CD4-positive, alpha-beta T cell treated with Interferon alpha-2 for 1 hour (primary cell): ENCODE measurements at regions not wholly inside any gene's neighbourhood (a gene's known extent, or its start where the extent isn't known, plus 50 kb on each side); places are given as distances from the start of the nearest gene placed in this dataset.

ENCODE experiments used
- DNase-seq, 2 donors: peaks; one replicate each; pipeline ENCODE4 v3.0.0-alpha.2; 2020 to 2022

DNA sequence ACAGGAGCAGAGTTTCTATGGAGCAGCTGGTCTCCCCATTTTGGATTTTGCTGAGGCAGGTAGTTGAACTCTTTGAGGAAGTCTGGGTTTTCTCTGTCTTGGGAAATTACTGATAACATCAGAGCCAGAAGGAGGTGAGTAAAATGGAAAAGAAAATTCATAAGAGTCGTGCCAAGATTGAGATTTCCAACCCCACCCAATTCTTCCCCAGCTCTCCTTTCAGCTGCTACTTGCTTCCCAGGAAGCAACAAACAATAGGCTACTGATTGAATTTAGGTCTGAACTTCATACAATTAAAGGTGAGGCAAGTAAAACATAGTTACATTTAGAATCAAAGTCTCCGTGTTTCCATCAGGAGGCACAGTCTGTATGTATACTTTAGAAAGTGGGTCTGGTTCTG is 54.6 kb upstream of the EOLA2 start:
- no peak for DNase-seq

DNA sequence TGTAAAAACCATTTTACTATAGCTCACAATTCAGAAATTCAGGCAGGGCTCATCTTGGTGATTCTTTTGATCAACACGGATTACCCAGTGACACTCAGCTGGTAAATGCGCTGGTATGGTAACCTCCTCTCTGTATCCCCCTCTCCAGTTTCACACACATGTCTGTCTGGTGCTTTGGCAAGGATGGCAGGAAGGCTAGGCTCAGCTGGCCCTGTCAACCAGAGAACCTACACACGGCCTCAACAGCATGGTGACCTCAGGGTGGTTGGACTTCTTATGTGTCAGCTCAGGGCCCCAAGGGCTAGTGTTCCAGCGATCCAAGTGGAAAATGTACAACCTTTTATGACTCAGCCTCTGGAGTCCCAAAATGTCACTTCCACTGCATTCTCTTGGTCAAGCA is 55.7 kb upstream of the EOLA2 start:
- no peak for DNase-seq

DNA sequence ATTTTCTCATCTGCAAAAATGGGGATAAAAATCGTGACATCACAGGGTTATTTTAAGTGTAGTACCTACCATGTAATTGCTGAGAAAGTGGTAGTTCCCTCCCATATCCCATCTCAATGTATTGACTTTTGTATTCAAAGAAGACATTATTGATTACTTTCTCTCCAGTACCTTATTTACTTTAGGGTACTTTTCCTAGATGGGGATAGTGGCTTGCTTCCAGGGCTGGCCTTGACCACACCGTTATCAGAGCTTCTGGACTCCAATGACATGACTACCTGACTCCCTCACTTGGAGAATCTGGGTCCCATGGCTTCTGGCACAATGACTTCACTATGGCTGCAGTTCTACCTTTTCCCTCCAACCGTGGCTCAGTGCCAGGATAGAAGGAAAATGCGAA is 58.2 kb upstream of the EOLA2 start:
- no peak for DNase-seq

DNA sequence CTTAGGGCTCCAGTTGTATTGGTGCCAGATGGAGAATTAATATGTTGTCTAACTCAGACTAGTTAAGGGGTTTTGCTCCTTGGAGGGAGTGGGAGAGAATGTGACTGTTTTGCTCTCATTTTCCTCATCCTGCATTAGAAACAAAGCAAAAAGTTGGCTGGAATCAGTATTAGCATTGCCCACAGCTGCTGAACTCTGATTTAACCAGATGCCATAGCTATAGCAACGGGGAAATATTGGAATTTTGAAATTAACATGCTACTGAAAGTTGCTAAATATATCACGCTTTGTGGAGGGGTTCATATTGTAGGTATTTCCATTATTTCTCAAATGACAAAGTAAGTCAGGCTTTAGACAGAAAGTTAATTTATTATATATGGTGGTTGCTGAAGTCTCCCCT is 66.7 kb upstream of the EOLA2 start:
- no peak for DNase-seq

DNA sequence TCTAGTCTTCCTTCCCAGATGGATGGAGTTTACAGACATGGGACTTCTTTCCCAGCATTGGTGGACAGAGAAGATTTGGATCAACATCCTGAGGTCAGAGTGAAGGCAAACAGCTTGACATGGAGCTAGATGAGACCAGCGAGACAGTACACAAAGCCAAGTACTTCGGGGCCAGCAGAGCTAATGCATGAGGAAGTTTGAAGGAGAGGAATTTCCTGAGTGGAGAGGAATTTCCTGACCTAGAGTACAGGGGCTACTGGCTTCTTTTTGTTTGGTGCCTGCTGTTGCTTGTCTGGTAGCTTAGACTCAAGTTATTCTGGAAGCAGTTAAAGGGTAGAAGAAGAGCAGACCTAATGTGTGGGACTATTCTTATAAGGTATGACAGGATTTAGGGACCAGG is 69.1 kb upstream of the EOLA2 start:
- DNase-seq = no peak

DNA sequence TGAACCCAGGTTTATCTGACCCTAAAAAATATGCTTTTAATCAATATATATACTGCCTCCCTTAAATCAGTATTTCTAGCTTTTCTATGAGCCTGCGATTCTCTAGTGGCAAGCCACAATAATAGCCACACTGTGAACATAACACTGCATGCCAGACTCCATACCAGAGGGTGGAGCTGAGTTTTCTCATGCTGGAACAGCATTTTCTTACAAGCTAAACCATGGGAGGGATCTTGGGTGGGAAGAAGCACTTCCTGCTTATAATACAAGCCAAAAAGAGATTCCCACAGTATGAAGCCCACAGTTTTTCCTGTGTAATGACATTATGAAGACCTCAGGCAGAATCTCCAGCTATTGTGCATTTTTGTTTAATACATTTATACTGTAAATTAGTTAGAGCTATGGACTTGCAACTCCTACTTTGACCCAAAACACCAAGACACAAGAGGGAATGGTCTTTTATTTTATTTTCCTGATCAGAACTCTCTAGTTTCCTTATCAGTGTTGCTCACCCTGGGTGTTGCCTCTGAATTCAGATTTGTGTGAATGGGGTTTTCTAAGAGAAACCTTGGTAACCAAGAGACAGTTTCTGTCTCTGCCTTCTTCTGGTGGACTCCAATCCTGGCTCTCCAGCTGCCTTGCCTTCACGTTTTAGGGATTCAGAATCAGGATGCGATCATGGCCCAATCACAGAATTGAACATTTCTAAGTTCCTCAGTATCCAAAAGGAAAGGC is 74.5 kb upstream of the EOLA2 start:
- no peak for DNase-seq

DNA sequence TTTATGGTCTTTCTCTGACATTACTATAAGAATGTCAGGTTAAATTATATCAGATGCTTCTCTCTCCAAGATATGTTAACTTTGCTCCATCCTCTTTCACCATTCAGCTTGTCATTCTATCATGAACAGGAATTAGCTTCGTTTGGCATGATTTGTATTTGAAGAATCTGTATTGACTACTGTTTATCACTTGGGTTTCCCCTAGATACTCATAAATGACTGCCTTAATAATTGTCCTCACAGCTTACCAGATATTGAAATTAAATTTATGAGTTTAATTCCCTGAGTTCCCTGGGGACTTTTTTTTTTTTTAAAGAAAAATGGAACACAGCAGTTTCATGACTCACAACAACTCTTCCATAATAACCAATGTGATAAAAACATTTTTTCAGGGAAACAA is 76.2 kb upstream of the EOLA2 start:
- no peak for DNase-seq

DNA sequence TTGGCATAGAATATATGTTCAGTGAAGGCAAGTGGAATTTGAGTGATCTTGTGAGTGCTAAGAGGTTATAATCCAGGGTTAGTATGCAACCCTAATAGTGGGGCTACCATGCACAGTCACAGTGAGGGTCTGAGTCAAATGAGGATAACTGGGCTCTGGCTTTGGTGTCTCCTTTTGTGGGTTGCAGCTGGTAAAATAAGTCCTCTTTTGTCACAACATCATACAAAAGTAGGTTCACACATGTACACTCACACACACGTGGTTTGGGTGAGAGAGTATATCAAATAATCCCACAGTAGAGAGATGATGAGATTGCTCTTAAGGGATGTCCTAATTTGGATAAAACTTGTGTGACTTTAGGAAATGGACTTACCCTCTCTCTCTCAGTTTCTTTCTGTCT is 79.6 kb upstream of the EOLA2 start:
- DNase-seq = no peak

DNA sequence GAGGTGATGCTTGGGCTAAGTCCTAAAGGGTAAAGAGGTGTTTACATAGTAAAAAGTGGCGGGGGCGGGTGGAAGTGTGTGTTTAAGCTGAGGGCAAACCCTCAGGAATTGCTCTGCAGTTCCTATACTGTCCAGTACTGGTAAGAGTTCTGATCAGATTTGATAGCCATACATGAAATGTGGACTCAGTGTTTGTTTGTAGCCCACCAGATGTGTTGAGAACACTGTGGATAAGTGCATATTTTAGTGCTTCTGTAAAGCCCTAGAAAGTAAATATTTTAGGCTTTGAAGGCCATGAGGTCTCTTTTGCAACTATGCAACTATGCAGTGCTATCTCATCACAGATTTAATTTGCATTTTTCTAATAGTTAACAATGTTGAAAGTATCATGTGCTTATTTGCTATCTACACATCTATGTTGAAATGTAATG is 80.7 kb upstream of the EOLA2 start:
- no peak for DNase-seq

DNA sequence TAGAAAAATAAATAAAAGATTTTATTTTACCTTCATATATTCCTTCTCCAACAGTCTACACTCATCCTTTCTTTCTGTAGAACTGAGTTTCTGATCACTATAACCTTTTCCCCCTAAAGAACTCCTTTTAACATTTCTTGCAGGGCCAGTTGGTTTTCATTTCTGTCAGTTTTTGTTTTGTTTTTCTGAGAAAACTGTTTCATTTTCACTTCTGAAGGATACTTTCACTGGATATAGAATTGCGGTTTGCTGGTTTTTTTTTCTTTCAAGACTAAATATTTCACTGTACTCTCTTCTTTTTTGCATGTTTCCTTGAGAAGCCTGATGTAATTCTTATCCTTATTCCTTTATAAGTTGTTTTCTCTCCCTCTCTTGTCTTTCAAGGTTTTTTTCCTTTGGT is 90.4 kb upstream of the EOLA2 start:
- peak in 1 of 2 donors; percentile 6 for DNase-seq

DNA sequence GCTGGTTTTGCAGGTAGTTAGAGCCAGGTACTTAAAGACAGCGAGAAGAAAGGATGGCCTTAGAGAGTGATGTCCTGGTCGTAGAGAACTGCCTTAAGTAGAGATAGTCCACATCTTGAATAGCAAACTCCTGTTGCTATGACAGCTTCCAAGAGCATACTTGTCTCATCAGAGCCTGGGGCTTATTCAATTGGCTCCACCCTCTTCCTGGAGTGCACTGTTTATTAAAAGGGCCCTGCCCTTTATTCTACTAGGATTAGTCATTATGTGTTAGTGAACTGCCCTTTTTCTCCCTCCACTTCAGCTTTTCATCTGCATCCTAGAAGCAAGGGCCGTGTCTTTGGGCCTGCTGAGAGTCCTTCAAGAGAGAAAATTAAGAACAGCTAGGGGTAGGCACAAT is 94.5 kb upstream of the EOLA2 start:
- DNase-seq = no peak

DNA sequence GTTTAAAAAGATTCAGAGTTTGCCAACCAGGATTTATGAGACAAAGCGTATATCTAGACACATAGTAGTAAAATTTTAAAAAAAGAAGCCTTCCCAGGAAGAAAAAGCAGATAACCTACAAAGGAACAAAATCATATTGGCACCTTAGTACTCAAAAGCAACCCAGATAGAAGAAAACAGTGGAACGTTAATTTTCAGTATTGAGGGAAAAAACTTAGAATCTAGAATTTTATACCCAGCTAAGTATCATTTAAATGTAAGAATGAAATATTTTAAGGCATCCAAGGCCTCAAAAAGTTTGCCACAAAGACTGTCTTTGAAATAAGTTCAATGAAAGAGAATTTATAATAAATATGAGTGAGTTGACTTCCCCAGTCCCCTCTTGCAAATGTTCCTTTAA is 96.5 kb upstream of the EOLA2 start:
- DNase-seq = no peak

DNA sequence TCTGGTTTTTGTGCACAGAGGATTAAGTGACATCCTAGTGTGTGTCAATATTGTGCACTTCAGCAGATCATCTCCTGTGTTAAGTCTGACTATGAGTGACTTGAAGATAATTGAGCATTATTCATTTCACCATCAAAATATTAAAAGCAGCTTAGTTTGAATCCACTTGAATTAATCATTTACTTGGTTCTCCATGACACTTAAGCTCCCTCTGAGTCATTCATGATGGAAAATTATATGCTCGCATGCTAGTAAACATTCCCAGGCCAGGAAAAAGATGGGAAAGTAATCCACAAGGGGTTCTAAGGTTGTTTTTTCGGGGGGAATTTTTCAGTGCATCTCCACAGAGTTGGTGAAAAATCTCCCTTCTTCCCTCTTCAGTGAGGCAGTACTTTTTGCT is 97.2 kb upstream of the EOLA2 start:
- DNase-seq = no peak

DNA sequence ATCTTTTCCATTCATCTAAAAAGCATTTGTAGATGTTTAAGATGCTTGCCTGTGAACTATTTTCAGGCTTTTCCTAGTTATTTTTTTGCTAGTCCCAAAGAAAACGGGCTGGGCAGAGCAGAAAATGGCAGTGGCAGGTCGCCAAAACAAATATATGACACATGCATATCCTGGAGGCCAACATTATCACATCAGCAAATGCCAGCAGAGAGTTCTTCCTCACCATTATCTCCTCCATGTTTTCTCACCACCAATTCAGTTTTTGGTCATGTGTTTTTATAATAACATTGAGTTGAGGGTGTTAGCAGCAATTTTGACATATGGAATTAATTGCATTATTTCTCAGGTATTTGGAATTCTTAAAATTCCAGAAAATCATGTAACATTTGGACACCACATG is 97.9 kb upstream of the EOLA2 start:
- DNase-seq = no peak

DNA sequence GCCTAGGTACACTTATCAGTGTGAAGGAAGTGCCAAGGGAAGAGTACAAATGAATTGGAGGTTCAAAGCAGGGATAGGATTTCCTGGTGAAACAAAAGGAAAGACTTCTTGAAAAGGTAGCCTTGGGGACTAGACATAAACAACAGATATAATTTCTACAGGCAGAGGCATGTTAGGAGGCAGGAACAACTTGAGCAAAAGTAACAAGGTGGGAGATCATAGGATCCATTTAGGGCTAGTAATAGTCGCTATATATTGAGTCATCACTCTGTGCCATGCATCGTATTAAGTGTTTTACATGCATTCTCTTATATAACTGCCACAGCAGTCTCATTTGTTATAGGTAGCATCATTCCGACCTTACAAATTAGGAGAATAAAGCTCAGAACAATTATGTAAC is 98.3 kb upstream of the EOLA2 start:
- DNase-seq = no peak

DNA sequence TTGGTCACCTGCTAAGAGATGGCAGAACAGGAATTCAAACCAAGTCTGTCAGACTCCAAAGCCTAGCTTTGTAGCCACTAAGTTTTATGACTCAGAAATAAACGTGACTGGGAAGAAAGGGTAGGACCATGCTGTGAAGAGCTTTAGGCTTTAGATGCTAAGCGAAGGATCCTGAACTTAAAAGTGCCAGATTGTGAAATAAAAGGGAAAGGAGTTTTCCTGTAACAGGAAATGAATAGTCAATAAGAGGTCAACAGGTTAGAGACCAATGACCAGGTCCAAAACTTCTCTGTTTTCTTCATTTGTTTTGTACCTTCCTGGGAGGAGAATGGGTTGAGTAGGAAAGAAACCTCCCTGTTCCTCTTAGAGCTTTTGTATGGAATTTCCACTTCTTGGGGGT is 98.8 kb upstream of the EOLA2 start:
- no peak for DNase-seq

DNA sequence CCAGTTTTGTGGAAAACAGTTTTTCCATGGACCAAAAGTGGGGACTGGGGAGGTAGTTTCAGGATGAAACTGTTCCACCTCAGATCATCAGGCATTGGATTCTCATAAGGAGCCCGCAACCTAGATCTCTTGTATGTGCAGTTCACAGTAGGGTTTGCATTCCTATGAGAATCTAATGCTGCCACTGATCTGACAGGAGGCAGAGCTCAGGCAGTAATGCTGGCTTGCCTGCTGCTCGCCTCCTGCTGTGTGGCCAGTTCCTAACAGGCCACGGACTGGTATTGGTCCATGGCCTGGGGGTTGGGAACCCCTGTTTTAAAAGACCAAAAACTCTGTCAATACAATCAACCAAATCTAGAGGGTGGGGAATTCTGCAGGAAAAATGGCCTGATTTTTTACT is 100.0 kb upstream of the EOLA2 start:
- DNase-seq = no peak

DNA sequence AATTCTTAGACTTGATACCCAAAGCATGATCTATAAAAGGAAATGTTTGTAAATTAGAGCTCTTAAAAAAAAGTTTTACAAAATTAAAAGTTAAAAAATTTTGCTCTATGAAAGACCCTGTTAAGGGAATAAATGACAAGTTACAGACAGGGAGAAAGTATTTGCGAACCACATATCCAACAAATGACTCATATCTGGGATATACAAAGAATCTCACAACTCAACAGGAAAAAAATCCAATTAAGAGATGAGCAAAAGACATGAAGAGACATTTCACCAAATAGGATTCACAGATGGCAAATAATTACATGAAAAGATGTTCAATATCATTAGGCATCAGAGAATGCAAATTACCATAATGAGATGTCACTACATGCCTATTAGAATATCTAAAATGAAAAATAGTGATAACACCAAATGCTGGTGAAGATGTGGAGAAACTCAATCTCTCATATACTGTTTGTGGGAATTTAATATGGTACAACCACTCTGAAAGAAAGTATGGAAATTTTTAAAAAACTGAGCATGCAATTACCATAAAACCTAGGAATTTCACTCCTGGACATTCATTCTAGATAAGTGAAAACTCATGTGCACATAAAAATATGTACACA is 100.8 kb upstream of the EOLA2 start:
- no peak for DNase-seq

DNA sequence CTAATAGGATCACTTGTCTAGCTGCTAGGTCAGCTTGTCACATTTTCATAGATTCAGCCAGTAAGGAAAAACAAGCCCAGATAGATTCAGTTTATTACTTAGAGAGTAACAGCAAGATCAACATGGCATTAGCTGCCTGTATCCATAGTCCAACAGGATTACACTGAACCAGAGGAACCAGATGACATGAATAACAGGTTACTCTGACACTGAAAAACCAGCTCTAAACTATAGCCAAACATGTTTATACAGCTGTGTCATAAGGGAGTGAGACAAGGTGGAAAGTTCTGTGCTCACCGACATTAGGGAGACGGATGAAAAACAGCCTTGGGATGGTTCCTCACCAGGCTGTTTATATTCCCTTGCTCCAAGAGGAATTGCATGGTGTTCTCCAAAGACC is 102.9 kb upstream of the EOLA2 start:
- DNase-seq = no peak

DNA sequence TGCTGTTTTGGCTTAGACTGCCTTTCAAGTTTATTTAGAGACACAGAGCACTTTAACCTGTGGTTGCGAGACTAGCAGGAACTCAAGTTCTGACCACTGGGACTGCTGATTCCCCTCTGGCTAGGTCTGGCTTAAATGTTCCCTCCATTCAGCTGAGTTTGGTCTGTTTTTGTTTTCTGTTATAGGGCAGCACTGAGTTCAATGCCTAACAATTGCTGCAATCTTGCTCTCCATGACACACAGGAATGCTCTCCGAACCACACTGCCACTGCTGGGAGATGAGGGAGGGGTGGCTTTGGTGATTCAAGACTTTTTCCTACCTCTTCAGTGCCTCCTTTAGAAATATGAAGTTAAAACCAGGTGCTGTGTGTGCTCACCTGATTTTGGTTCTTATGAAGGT is 106.3 kb upstream of the EOLA2 start:
- no peak for DNase-seq

DNA sequence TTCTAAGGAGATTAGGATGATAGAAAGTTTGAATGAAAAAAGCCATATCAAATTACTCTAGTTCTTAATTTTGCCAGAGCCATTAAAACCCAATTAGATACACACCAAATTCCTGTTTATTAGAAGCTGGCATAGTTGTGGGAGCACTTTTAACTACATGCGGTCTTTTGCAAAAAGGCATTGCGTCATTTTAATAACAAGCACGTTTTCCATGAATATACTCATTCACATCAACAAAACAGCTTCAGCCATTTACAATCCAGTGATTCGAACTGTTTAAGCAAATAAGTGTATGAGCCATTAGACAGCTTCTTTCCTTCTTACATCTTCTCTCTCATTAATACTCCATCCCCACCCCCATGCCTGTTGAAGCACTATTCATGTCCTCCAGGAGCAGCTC is 109.5 kb upstream of the EOLA2 start:
- DNase-seq = no peak

DNA sequence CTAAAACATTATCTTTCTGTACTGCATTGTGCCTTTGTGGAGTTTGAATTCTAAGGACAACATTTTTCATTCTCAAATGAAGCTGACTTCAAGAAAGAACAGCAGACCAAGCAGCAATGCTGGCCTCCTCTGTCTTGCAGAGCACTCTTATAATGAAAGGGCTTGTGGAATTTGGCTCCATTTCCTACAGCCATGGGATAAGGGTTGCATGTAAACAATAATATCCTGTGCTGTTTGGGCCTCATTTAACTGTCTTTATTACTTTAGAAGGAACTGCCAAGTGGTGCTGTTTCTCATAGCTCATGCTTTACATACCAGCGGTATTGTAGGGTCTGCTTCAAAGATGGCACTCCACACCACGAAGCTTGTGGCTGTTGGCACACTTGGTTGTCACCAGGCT is 111.4 kb upstream of the EOLA2 start:
- DNase-seq = no peak

DNA sequence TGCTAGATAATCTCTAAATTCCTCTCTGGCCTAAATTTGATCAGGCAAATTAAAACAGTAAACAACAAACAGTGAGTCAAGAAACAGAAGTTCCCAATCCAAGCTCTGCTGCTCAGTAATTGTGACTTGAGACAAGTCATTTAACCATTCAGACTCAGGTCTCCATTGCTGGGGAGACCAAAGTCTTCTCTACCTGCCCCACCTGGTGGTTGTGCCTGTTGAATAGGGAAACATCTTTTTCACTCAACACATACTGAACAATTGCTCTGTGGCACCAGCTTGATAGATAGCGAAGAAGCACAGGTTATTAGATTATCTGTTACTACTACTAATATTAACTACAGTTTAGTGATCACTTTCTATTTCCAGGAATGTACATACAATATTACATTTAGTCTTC is 112.1 kb upstream of the EOLA2 start:
- no peak for DNase-seq

DNA sequence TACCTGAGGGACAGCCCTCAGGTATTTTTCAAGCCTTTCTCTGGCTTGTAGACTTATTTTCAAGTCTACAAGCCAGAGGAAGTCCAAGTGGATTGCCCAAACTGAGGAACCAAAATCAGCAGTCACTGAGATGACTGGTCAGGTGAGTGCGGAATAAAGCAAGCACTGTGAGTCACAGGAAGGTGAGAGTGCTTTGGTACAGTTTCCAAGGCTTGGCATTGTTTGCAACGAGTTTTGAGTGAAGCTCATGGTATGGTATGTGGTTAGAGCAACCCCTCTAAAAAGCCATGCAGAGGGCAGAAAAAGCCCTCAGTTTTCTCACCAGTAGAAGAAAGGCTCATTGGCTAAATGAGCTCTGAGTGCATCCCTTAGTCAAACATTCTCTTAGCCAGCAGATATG is 112.8 kb upstream of the EOLA2 start:
- DNase-seq = no peak

DNA sequence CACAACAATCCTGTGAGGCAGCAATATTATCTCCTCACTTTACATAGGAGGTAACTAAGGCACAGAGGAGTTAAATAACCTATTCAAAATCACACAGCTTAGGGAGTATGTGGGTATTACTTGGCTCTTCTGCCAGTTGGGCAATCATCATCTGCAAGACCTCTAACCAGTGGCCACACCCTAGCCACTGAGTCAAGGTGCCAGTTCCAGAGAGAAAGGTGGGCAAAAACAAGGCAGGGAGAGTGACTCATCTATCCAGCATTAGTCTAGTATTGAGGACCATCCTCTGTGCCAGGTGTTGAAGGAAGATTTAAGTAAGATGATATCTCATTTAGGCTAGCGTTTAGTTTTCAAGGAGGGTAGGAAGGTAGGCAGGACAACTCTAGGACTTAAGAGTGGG is 113.9 kb upstream of the EOLA2 start:
- DNase-seq = no peak
